Heart left ventricle (tissue), 13 donors: ENCODE measurements at regions not wholly inside any gene's neighbourhood (a gene's known extent, or its start where the extent isn't known, plus 50 kb on each side); places are given as distances from the start of the nearest gene placed in this dataset.

Source experiments
- CTCF ChIP-seq, 12 donors: fragments of 200-600 bp; sonication (generic) in 4 of 12; IDR thresholded peaks; one replicate each; pipeline versions ENCODE4 v1.5.0 to v1.8.0; 2018 to 2022; ENCODE audit warnings: antibody characterized with exemption in 12 of 12, mild to moderate bottlenecking in 5 of 12
- POLR2A ChIP-seq, 2 donors: fragments of 450-650 bp; IDR thresholded peaks; one replicate each; pipeline ENCODE4 v1.6.1; 2017; ENCODE audit warnings: antibody characterized with exemption in 2 of 2, mild to moderate bottlenecking in 2 of 2, moderate library complexity in 2 of 2
- donor health status: ischemic (EF 13 %, LVEDD 7.1; RV severe dilation, severe dysfunction).
- donor health status: DM: no; HTN: yes; CAD: no.
- donor health status: DM: no; HTN: no; CAD: no.
- donor health status: ischemic (EF 25% LVEDD 6.9; RV normal size, moderate dysfunction).
- donor health status: ischemic (EF 25% LVEDD 5.7; RV mildly dilated, moderate dysfunction).
- donor health status: ischemic (EF 35%, LVEDD 5.7; RV mildly dilated, moderate dysfunction).
- donor health status: nonischemic (EF 11% LVEDD 7.7; RV severe dilation, severe dysfunction).
- donor health status: DM: yes; HTN: yes; CAD: no.
- donor health status: PGD.
- donor health status: ischemic (EF 29% LVEDD 5.4; RV normal size, mild dysfunction).
- donor health status: nonischemic (EF 23%, LVEDD 6.1; RV moderate dilation, normal function).

DNA sequence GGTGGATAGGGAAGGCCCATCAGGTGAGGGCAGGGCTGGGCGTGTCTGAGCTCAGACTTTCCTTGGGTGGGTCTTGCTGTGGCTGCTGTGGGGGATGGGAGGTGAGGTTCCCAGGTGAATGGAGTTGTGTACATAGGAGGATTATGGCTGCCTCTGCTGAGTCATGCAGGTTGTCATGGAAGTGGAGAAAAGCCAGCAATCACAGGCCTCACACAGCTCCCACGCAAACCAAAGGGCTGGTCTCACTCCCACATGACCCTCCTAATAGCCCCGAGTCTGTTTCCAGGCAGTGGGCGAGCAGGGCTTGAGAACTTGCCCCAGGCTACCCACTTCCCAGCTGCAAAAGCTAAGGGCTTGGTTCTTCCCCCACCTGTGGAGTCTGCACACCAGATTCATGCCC lies 149.5 kb downstream of the IPO8 start:
- TF ChIP-seq POLR2A (IDR thresholded peaks at IDR 0.05): no peak
- TF ChIP-seq CTCF (IDR thresholded peaks at IDR 0.05): no peak
